GM23338 (cell line): ENCODE measurements at regions not wholly inside any gene's neighbourhood (a gene's known extent, or its start where the extent isn't known, plus 50 kb on each side); places are given as distances from the start of the nearest gene placed in this dataset.

Experiments used
- ATAC-seq: fragments of 200-7000 bp; cut with Tn5 transposase; 3 replicates; pipeline ENCODE4 v1.9.1; 2020
- DNase-seq: peaks from one replicate; pipeline ENCODE4 v3.0.0-alpha.2; 2015; ENCODE audit warnings: low spot score
- H2AFZ ChIP-seq: fragments of 200-600 bp; sonication (generic); 2 replicates; pipeline ENCODE4 v1.8.0; 2016; ENCODE audit warnings: antibody characterized with exemption, mild to moderate bottlenecking, moderate library complexity
- H3F3A ChIP-seq: fragments of 200-600 bp; sonication (generic); replicated peaks from 2 replicates; pipeline ENCODE4 v1.8.0; 2017; ENCODE audit warnings: antibody characterized with exemption, mixed run types, low read depth
- H3K27ac ChIP-seq: fragments of 200-600 bp; sonication (generic); 2 replicates; pipeline ENCODE4 v1.6.1; 2016; ENCODE audit warnings: low read depth
- H3K27me3 ChIP-seq: fragments of 200-600 bp; sonication (generic); 2 replicates; pipeline ENCODE4 v1.8.0; 2016; ENCODE audit warnings: mild to moderate bottlenecking, mixed run types, moderate library complexity; ENCODE audit not compliant: insufficient read depth
- H3K36me3 ChIP-seq: fragments of 200-600 bp; sonication (generic); 2 replicates; pipeline ENCODE4 v1.8.0; 2016; ENCODE audit warnings: mild to moderate bottlenecking; ENCODE audit not compliant: insufficient read depth
- H3K4me1 ChIP-seq: fragments of 200-600 bp; sonication (generic); 2 replicates; pipeline ENCODE4 v1.8.0; 2016; ENCODE audit warnings: mild to moderate bottlenecking, moderate library complexity; ENCODE audit not compliant: insufficient read depth
- H3K4me2 ChIP-seq: fragments of 200-600 bp; sonication (generic); 2 replicates; pipeline ENCODE4 v1.7.1; 2017; ENCODE audit warnings: mixed run types
- H3K4me3 ChIP-seq: fragments of 200-600 bp; sonication (generic); 2 replicates; pipeline ENCODE4 v1.6.1; 2016; ENCODE audit warnings: mixed run types
- H3K79me2 ChIP-seq: fragments of 200-600 bp; sonication (generic); replicated peaks from 2 replicates; pipeline ENCODE4 v1.8.0; 2017; ENCODE audit warnings: mild to moderate bottlenecking; ENCODE audit not compliant: insufficient read depth
- H3K9me2 ChIP-seq: fragments of 200-600 bp; sonication (generic); 2 replicates; pipeline ENCODE4 v1.8.0; 2017; ENCODE audit not compliant: insufficient read depth
- H4K20me1 ChIP-seq: fragments of 200-600 bp; sonication (generic); replicated peaks from 2 replicates; pipeline ENCODE4 v1.8.0; 2017; ENCODE audit warnings: mild to moderate bottlenecking; ENCODE audit not compliant: insufficient read depth
- H3K27ac Mint-ChIP-seq: 2 replicates; pipeline ENCODE4 v1.8.0; 2020; ENCODE audit warnings: inconsistent platforms, mild to moderate bottlenecking, moderate library complexity, mixed read lengths
- H3K27me3 Mint-ChIP-seq: 3 replicates; pipeline ENCODE4 v1.8.0; 2022; ENCODE audit warnings: low read depth, mild to moderate bottlenecking, moderate library complexity, mixed read lengths, inconsistent platforms; ENCODE audit not compliant: insufficient read depth, poor library complexity
- H3K36me3 Mint-ChIP-seq: 3 replicates; pipeline ENCODE4 v1.8.0; 2021; ENCODE audit warnings: low read depth, mild to moderate bottlenecking, inconsistent platforms, moderate library complexity, mixed read lengths
- H3K4me1 Mint-ChIP-seq: 3 replicates; pipeline ENCODE4 v1.8.0; 2020; ENCODE audit warnings: mild to moderate bottlenecking, inconsistent platforms, mixed read lengths
- H3K4me3 Mint-ChIP-seq: 3 replicates; pipeline ENCODE4 v1.8.0; 2021; ENCODE audit warnings: moderate library complexity, mild to moderate bottlenecking, inconsistent platforms, mixed read lengths
- H3K9me3 Mint-ChIP-seq: 3 replicates; pipeline ENCODE4 v1.8.0; 2020; ENCODE audit warnings: moderate library complexity, mild to moderate bottlenecking, inconsistent platforms, mixed read lengths
- CREB1 ChIP-seq: fragments of 250-450 bp; sonication (Bioruptor Pico); IDR thresholded peaks from 2 replicates; pipeline ENCODE4 v1.5.0; 2020; ENCODE audit warnings: low read depth, mild to moderate bottlenecking, moderate library complexity
- EZH2 ChIP-seq: fragments of 200-600 bp; sonication (generic); IDR thresholded peaks from one replicate; pipeline ENCODE4 v1.8.0; 2017; ENCODE audit warnings: antibody characterized with exemption, mild to moderate bottlenecking, low read depth; ENCODE audit not compliant: unreplicated experiment
- EZH2phosphoT487 ChIP-seq: fragments of 200-600 bp; sonication (generic); IDR thresholded peaks from one replicate; pipeline ENCODE4 v1.8.1; 2018; ENCODE audit warnings: antibody characterized with exemption; ENCODE audit not compliant: unreplicated experiment
- JUNB ChIP-seq: IDR thresholded peaks from one replicate; pipeline ENCODE4 v1.6.1; 2016; ENCODE audit warnings: antibody characterized with exemption; ENCODE audit not compliant: unreplicated experiment
- NANOG ChIP-seq: IDR thresholded peaks from 2 replicates; pipeline ENCODE4 v1.6.1; 2016; ENCODE audit warnings: antibody characterized with exemption, borderline replicate concordance
- POLR2AphosphoS5 ChIP-seq: IDR thresholded peaks from 2 replicates; pipeline ENCODE4 v1.6.1; 2016; ENCODE audit warnings: antibody characterized with exemption, low read depth
- STAT1 ChIP-seq: IDR thresholded peaks from one replicate; pipeline ENCODE4 v1.6.1; 2016; ENCODE audit warnings: antibody characterized with exemption; ENCODE audit not compliant: unreplicated experiment
- ZNF114 ChIP-seq: fragments of 250-450 bp; sonication (Bioruptor Pico); IDR thresholded peaks from 2 replicates; pipeline ENCODE4 v1.5.0; 2020; ENCODE audit warnings: mild to moderate bottlenecking, moderate library complexity
- ZNF331 ChIP-seq: fragments of 250-450 bp; sonication (Bioruptor Pico); IDR thresholded peaks from 2 replicates; pipeline ENCODE4 v1.5.0; 2020; ENCODE audit warnings: low read depth, mild to moderate bottlenecking, moderate library complexity
- TF ChIP-seq, protein P1 (sequence below): fragments of 250-450 bp; sonication (Bioruptor Pico); IDR thresholded peaks from 2 replicates; pipeline ENCODE4 v1.5.0; 2020; ENCODE audit warnings: mild to moderate bottlenecking, moderate library complexity
- TF ChIP-seq, protein P2 (sequence below): IDR thresholded peaks from 2 replicates; pipeline ENCODE4 v1.6.1; 2016; ENCODE audit warnings: antibody characterized with exemption
- TF ChIP-seq, protein P3 (sequence below): IDR thresholded peaks from one replicate; pipeline ENCODE4 v1.6.1; 2018; ENCODE audit warnings: antibody characterized with exemption; ENCODE audit not compliant: unreplicated experiment
- TF ChIP-seq, protein P4 (sequence below), 2 experiments: fragments of 200-600 bp in 1 of 2; sonication (generic) in 1 of 2; conservative IDR thresholded peaks; 2 replicates each; pipeline versions ENCODE4 v1.5.1 to v1.6.1; 2016 to 2017; ENCODE audit warnings: antibody characterized with exemption in 2 of 2, low read depth in 2 of 2, mild to moderate bottlenecking in 2 of 2, moderate library complexity in 1 of 2

DNA sequence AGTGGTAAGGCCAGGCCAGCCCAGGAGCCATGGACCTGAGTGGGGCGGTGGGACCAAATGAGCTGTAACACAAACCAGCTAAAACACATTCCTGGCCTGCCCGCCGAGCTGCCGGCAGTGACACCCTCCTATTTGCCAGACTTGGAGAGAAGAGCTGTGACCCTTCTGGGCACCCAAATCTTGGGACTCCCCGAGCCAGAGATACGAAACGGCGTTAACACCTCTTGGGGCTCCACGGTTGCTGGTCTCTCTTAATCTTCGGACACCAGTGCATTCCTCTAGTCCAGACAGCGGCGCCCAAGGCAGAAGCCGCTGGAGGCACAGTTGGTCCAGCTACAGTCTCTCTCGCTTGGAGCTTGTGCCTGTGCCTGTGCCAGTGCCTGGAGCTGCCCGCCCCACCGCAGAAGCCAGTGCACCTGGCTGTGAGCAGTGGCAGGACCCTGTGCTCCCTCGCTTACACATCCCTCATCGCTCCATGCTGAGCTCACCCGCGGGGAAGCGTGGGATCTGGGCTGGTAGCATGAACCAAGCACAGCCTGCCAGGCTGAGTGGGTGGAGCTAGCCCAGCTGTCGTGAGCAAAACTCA lies 147.2 kb upstream of the KLHL1 start:
- H3K27me3 Mint-ChIP-seq: peaks cover 2% of the 10 kb centered on the region
- no peak overlapping the region for H3K27ac ChIP-seq
- no peak overlapping the region for H3K4me3 ChIP-seq
- H3K36me3 ChIP-seq: no peaks in the 10 kb centered on the region
- no peaks in the 10 kb centered on the region for H3K79me2 ChIP-seq
- TF ChIP-seq, protein P1, sequence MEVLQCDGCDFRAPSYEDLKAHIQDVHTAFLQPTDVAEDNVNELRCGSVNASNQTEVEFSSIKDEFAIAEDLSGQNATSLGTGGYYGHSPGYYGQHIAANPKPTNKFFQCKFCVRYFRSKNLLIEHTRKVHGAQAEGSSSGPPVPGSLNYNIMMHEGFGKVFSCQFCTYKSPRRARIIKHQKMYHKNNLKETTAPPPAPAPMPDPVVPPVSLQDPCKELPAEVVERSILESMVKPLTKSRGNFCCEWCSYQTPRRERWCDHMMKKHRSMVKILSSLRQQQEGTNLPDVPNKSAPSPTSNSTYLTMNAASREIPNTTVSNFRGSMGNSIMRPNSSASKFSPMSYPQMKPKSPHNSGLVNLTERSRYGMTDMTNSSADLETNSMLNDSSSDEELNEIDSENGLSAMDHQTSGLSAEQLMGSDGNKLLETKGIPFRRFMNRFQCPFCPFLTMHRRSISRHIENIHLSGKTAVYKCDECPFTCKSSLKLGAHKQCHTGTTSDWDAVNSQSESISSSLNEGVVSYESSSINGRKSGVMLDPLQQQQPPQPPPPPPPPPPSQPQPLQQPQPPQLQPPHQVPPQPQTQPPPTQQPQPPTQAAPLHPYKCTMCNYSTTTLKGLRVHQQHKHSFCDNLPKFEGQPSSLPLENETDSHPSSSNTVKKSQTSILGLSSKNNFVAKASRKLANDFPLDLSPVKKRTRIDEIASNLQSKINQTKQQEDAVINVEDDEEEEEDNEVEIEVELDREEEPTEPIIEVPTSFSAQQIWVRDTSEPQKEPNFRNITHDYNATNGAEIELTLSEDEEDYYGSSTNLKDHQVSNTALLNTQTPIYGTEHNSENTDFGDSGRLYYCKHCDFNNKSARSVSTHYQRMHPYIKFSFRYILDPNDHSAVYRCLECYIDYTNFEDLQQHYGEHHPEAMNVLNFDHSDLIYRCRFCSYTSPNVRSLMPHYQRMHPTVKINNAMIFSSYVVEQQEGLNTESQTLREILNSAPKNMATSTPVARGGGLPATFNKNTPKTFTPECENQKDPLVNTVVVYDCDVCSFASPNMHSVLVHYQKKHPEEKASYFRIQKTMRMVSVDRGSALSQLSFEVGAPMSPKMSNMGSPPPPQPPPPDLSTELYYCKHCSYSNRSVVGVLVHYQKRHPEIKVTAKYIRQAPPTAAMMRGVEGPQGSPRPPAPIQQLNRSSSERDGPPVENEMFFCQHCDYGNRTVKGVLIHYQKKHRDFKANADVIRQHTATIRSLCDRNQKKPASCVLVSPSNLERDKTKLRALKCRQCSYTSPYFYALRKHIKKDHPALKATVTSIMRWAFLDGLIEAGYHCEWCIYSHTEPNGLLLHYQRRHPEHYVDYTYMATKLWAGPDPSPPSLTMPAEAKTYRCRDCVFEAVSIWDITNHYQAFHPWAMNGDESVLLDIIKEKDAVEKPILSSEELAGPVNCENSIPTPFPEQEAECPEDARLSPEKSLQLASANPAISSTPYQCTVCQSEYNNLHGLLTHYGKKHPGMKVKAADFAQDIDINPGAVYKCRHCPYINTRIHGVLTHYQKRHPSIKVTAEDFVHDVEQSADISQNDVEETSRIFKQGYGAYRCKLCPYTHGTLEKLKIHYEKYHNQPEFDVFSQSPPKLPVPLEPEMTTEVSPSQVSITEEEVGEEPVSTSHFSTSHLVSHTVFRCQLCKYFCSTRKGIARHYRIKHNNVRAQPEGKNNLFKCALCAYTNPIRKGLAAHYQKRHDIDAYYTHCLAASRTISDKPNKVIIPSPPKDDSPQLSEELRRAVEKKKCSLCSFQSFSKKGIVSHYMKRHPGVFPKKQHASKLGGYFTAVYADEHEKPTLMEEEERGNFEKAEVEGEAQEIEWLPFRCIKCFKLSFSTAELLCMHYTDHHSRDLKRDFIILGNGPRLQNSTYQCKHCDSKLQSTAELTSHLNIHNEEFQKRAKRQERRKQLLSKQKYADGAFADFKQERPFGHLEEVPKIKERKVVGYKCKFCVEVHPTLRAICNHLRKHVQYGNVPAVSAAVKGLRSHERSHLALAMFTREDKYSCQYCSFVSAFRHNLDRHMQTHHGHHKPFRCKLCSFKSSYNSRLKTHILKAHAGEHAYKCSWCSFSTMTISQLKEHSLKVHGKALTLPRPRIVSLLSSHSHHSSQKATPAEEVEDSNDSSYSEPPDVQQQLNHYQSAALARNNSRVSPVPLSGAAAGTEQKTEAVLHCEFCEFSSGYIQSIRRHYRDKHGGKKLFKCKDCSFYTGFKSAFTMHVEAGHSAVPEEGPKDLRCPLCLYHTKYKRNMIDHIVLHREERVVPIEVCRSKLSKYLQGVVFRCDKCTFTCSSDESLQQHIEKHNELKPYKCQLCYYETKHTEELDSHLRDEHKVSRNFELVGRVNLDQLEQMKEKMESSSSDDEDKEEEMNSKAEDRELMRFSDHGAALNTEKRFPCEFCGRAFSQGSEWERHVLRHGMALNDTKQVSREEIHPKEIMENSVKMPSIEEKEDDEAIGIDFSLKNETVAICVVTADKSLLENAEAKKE: no peak
- TF ChIP-seq, protein P2, sequence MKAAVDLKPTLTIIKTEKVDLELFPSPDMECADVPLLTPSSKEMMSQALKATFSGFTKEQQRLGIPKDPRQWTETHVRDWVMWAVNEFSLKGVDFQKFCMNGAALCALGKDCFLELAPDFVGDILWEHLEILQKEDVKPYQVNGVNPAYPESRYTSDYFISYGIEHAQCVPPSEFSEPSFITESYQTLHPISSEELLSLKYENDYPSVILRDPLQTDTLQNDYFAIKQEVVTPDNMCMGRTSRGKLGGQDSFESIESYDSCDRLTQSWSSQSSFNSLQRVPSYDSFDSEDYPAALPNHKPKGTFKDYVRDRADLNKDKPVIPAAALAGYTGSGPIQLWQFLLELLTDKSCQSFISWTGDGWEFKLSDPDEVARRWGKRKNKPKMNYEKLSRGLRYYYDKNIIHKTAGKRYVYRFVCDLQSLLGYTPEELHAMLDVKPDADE: no peak
- TF ChIP-seq JUNB (no peak), STAT1 (no peak), POLR2AphosphoS5 (no peak), EZH2phosphoT487 (no peak), NANOG (no peak), ZNF114 (CRISPR knock-in tag) (no peak), CREB1 (CRISPR knock-in tag) (no peak), ZNF331 (no peak), EZH2 (no peak)
- TF ChIP-seq, protein P3, sequence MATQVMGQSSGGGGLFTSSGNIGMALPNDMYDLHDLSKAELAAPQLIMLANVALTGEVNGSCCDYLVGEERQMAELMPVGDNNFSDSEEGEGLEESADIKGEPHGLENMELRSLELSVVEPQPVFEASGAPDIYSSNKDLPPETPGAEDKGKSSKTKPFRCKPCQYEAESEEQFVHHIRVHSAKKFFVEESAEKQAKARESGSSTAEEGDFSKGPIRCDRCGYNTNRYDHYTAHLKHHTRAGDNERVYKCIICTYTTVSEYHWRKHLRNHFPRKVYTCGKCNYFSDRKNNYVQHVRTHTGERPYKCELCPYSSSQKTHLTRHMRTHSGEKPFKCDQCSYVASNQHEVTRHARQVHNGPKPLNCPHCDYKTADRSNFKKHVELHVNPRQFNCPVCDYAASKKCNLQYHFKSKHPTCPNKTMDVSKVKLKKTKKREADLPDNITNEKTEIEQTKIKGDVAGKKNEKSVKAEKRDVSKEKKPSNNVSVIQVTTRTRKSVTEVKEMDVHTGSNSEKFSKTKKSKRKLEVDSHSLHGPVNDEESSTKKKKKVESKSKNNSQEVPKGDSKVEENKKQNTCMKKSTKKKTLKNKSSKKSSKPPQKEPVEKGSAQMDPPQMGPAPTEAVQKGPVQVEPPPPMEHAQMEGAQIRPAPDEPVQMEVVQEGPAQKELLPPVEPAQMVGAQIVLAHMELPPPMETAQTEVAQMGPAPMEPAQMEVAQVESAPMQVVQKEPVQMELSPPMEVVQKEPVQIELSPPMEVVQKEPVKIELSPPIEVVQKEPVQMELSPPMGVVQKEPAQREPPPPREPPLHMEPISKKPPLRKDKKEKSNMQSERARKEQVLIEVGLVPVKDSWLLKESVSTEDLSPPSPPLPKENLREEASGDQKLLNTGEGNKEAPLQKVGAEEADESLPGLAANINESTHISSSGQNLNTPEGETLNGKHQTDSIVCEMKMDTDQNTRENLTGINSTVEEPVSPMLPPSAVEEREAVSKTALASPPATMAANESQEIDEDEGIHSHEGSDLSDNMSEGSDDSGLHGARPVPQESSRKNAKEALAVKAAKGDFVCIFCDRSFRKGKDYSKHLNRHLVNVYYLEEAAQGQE: no peak
- TF ChIP-seq, protein P4, sequence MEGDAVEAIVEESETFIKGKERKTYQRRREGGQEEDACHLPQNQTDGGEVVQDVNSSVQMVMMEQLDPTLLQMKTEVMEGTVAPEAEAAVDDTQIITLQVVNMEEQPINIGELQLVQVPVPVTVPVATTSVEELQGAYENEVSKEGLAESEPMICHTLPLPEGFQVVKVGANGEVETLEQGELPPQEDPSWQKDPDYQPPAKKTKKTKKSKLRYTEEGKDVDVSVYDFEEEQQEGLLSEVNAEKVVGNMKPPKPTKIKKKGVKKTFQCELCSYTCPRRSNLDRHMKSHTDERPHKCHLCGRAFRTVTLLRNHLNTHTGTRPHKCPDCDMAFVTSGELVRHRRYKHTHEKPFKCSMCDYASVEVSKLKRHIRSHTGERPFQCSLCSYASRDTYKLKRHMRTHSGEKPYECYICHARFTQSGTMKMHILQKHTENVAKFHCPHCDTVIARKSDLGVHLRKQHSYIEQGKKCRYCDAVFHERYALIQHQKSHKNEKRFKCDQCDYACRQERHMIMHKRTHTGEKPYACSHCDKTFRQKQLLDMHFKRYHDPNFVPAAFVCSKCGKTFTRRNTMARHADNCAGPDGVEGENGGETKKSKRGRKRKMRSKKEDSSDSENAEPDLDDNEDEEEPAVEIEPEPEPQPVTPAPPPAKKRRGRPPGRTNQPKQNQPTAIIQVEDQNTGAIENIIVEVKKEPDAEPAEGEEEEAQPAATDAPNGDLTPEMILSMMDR (conservative IDR thresholded peaks at IDR 0.05; ENCODE audit: low read depth in 2 of 2): no peak
- H4K20me1 ChIP-seq: no peaks in the 10 kb centered on the region
- H3K36me3 Mint-ChIP-seq: no peaks in the 10 kb centered on the region
- peak overlapping the region; percentile 69; the same call in 1 of the 2 replicates for H2AFZ ChIP-seq
- no peaks in the 10 kb centered on the region for H3K9me3 Mint-ChIP-seq
- no peaks in the 10 kb centered on the region for H3K4me1 ChIP-seq
- DNase-seq (no peak), ATAC-seq (peak; percentile 55; the same call in 2 of the 3 replicates)
- no peaks in the 10 kb centered on the region for H3K4me1 Mint-ChIP-seq
- H3K4me2 ChIP-seq: no peak overlapping the region
- no peaks in the 10 kb centered on the region for H3K27me3 ChIP-seq
- H3K9me2 ChIP-seq: no peaks in the 10 kb centered on the region
- no peak overlapping the region for H3K4me3 Mint-ChIP-seq
- no peak overlapping the region for H3K27ac Mint-ChIP-seq
- no peaks in the 10 kb centered on the region for H3F3A ChIP-seq
